SK-N-SH (cell line): ENCODE measurements at regions not wholly inside any gene's neighbourhood (a gene's known extent, or its start where the extent isn't known, plus 50 kb on each side); places are given as distances from the start of the nearest gene placed in this dataset.

Experiments
- CHD2 ChIP-seq: fragments of 150-350 bp; IDR thresholded peaks from 2 replicates; pipeline ENCODE4 v1.6.1; 2018; ENCODE audit warnings: low read length; ENCODE audit not compliant: partially characterized antibody
- NFIC ChIP-seq: IDR thresholded peaks from 2 replicates; pipeline ENCODE4 v1.4.0; 2012; ENCODE audit warnings: borderline replicate concordance
- RAD21 ChIP-seq: IDR thresholded peaks from 2 replicates; pipeline ENCODE4 v1.6.1; 2012; ENCODE audit warnings: mild to moderate bottlenecking, low read length
- RFX5 ChIP-seq: IDR thresholded peaks from 2 replicates; pipeline ENCODE4 v1.6.1; 2012; ENCODE audit warnings: mild to moderate bottlenecking, improper control_type of control experiment, low read length
- TF ChIP-seq, protein P1 (sequence below): fragments of 200-600 bp; sonication (generic); IDR thresholded peaks from 2 replicates; pipeline ENCODE4 v1.6.1; 2017; ENCODE audit warnings: antibody characterized with exemption, mild to moderate bottlenecking, moderate library complexity
- TF ChIP-seq, protein P2 (sequence below): fragments of 150-350 bp; IDR thresholded peaks from 2 replicates; pipeline ENCODE4 v1.6.1; 2017; ENCODE audit warnings: antibody characterized with exemption, low read length, low read depth, borderline replicate concordance

DNA sequence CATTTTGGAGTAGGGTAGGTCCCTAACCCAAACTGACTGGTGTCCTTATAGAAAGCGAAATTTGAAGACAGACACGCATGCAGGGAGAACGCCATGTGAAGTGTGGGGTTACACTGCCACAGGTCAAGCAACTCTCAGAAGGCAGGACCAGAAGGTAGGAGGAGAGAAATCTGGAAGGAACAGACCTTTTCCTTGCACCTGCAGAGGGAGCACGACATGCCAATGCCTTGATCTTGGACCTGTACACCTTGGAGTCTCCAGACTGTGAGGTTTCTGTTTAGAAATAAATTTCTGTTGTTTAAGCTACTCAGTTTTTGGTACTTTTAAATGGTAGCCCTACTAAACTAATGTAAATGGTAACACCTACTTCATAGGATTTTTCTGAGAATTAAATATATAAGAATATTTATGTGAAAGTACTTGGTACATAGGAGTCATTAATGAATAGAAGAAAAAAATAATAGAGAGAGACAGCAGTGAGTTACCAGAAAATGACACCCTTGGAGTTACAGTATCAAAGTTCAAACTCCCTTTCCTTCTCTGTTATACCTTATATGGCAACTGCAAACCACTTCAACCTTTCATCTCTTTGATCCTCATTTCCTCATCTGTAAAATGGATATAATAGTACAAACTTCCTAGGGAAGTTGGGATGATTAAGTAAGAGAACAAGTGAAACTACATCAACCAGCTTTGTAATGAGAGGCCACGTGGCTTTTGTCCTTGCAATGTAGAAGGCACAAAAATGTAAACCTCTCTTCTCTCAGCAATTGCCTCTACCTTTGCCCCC is 184.9 kb upstream of the PARD3B start:
- TF ChIP-seq CHD2 (no peak), RAD21 (no peak), RFX5 (no peak), NFIC (no peak)
- TF ChIP-seq, protein P1, sequence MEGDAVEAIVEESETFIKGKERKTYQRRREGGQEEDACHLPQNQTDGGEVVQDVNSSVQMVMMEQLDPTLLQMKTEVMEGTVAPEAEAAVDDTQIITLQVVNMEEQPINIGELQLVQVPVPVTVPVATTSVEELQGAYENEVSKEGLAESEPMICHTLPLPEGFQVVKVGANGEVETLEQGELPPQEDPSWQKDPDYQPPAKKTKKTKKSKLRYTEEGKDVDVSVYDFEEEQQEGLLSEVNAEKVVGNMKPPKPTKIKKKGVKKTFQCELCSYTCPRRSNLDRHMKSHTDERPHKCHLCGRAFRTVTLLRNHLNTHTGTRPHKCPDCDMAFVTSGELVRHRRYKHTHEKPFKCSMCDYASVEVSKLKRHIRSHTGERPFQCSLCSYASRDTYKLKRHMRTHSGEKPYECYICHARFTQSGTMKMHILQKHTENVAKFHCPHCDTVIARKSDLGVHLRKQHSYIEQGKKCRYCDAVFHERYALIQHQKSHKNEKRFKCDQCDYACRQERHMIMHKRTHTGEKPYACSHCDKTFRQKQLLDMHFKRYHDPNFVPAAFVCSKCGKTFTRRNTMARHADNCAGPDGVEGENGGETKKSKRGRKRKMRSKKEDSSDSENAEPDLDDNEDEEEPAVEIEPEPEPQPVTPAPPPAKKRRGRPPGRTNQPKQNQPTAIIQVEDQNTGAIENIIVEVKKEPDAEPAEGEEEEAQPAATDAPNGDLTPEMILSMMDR: no peak
- TF ChIP-seq, protein P2, sequence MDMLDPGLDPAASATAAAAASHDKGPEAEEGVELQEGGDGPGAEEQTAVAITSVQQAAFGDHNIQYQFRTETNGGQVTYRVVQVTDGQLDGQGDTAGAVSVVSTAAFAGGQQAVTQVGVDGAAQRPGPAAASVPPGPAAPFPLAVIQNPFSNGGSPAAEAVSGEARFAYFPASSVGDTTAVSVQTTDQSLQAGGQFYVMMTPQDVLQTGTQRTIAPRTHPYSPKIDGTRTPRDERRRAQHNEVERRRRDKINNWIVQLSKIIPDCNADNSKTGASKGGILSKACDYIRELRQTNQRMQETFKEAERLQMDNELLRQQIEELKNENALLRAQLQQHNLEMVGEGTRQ: no peak
